Immature natural killer cell (primary cell): ENCODE measurements at regions not wholly inside any gene's neighbourhood (a gene's known extent, or its start where the extent isn't known, plus 50 kb on each side); places are given as distances from the start of the nearest gene placed in this dataset.

Experiments
- DNase-seq, 3 donors: peaks; one replicate each; pipeline ENCODE4 v3.0.0; 2022; ENCODE audit warnings: mixed read lengths in 1 of 3
- H3K27ac Mint-ChIP-seq, 6 donors: one replicate each; pipeline ENCODE4 v1.8.0; 2020; ENCODE audit warnings: mixed read lengths in 6 of 6, mild to moderate bottlenecking in 5 of 6, inconsistent platforms in 4 of 6, moderate library complexity in 3 of 6
- H3K27me3 Mint-ChIP-seq, 3 donors: one replicate each; pipeline ENCODE4 v1.8.0; 2020 to 2021; ENCODE audit warnings: low read depth in 3 of 3, mild to moderate bottlenecking in 3 of 3, mixed read lengths in 3 of 3, moderate library complexity in 3 of 3, inconsistent platforms in 1 of 3
- H3K36me3 Mint-ChIP-seq, 3 donors: one replicate each; pipeline ENCODE4 v1.8.0; 2020; ENCODE audit warnings: mixed read lengths in 3 of 3, inconsistent platforms in 2 of 3, mild to moderate bottlenecking in 2 of 3
- H3K4me1 Mint-ChIP-seq, 2 donors: one replicate each; pipeline ENCODE4 v1.8.0; 2020; ENCODE audit warnings: inconsistent platforms in 2 of 2, mild to moderate bottlenecking in 2 of 2, mixed read lengths in 2 of 2, moderate library complexity in 1 of 2
- H3K4me3 Mint-ChIP-seq, 5 donors: one replicate each; pipeline ENCODE4 v1.8.0; 2020; ENCODE audit warnings: mild to moderate bottlenecking in 5 of 5, mixed read lengths in 5 of 5, inconsistent platforms in 3 of 5, moderate library complexity in 3 of 5
- H3K9me3 Mint-ChIP-seq, 6 donors: one replicate each; pipeline ENCODE4 v1.8.0; 2020; ENCODE audit warnings: mild to moderate bottlenecking in 6 of 6, mixed read lengths in 6 of 6, inconsistent platforms in 4 of 6, moderate library complexity in 3 of 6

DNA sequence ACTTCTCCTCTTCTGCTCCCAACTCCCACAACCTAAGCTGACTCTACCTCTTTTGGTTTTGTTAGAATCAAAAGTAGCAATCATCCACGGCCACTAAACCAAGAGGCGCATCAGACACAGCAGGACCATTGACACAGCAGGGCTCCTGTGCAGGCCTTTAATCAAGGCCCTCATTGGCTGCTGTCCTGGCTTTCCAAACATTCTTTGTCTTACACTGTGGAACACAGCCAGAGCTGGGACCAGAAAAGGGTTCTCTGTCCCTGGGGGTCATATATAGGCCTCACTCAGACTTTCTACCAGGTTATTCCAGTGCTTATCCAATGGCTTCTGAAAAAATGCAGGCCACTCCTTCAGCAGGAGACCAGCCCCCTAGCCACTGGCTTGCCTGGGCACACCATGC lies 212.7 kb upstream of the NTM start:
- Mint-ChIP-seq H3K4me3 (no peak overlapping the region), H3K27ac (no peak overlapping the region), H3K4me1 (no peaks in the 10 kb centered on the region), H3K36me3 (no peaks in the 10 kb centered on the region), H3K27me3 (peaks cover 0 to 1% (median 0%) of the 10 kb centered on the region in 3 donors), H3K9me3 (peaks cover 0 to 4% (median 0%) of the 10 kb centered on the region in 6 donors)
- DNase-seq = no peak

DNA sequence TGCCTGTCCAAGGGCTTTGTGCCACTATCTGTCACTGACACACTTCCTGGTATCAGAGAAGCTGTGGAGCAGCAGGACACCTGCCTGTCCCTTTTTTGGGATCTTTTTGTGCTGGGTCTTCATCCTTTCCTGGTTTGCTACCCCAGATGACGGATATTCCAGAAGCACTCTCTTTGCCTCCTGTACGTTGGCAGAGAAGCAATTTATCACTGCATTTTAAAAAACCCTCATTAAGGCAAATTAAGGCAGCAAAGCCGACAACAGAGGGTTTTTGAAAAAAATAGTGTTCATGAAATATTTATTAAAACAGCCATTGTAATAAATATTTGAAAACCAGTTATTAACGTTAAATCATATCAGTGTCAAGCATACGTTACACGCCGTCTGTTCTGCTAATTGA lies 209.6 kb upstream of the NTM start:
- Mint-ChIP-seq H3K36me3 (no peaks in the 10 kb centered on the region), H3K27me3 (no peaks in the 10 kb centered on the region), H3K9me3 (peaks cover 0 to 4% (median 0%) of the 10 kb centered on the region in 6 donors), H3K4me1 (no peaks in the 10 kb centered on the region), H3K4me3 (no peak overlapping the region), H3K27ac (no peak overlapping the region)
- no peak for DNase-seq

DNA sequence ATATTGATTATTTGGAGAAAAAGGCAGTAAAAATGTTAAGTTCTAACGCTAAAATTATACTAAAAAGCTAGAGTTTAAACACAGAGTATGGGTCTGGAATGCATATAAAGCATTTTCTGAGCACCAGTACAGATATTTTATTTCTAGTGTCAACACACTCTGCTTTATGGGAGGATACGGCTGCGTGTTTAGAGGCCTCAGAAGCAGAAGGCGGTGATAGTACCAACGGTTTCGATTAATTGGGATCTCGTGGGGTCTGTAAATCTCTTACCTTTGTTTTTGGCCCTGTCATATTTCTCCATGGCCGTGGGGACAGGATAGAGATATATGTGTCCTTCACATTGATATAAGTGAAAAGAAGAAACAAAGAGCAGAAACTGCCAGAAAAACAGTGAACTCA lies 206.8 kb upstream of the NTM start:
- DNase-seq = no peak
- H3K27me3 Mint-ChIP-seq = peaks cover 0 to 5% (median 0%) of the 10 kb centered on the region in 3 donors
- H3K36me3 Mint-ChIP-seq = no peaks in the 10 kb centered on the region
- H3K27ac Mint-ChIP-seq = no peak overlapping the region
- H3K4me3 Mint-ChIP-seq = no peak overlapping the region
- H3K9me3 Mint-ChIP-seq = peaks cover 0 to 3% (median 0%) of the 10 kb centered on the region in 6 donors
- H3K4me1 Mint-ChIP-seq = no peaks in the 10 kb centered on the region

DNA sequence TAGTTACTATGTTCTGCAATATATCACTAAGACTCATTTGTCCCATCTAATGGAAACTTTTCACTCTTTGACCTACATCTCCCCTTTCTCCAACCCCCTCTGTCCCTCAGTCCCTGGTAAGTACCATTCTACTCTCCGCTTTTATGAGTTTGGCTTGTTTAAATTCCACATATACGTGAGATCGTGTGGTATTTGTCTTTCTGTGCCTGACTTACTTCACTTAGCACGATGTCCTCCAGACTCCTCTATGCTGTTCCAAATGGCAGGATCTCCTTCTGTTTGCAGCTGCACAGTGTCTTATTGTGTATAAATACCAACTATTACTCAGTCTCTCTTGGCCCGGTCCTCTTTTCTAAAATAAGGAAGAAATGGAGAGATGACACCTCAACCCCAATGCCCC lies 205.4 kb upstream of the NTM start:
- Mint-ChIP-seq H3K9me3 (peaks cover 0 to 4% (median 0%) of the 10 kb centered on the region in 6 donors), H3K4me1 (no peaks in the 10 kb centered on the region), H3K27ac (no peak overlapping the region), H3K36me3 (no peaks in the 10 kb centered on the region), H3K27me3 (peaks cover 0 to 5% (median 0%) of the 10 kb centered on the region in 3 donors), H3K4me3 (no peak overlapping the region)
- DNase-seq = no peak

DNA sequence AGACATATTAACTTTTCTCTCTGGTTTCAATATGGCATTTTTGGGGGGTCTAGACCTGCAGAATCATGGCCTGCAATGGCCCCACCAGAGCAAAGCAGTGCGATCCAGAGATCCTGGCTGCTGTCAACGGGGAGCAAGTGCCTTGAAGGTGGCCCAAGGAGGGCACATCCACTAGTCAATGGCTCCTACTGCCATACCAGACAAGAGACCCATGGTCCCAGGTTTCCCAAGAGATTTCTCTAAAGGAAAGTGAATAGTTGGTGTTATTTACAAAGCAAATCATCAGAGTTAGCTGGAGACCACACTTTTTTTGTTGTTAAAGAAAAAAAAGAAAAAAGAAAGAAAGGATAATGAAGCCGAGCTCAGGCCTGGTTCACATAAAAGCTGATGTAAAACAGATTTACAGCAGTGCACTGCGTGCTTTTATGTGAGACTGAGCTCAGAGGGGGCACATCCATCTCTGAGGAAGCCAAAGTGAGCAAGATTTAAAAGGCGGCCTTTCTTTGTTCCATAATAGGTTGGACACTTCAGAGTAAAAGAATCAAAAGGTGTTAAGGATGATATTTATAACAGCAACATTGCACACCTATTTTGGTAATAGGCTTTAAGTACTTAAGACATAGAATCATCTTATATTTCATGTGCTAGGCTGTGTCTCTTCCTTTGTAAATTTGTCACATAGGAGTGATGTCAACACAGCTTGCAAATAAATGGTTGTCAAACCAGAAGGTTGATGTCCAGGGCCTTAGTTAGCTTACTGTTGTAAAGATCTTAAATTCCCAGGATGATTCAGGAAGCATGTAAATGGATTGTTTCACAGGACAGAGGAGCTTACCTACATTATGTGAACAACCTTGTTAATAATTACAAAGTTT lies 201.3 kb upstream of the NTM start:
- H3K4me3 Mint-ChIP-seq = no peak overlapping the region
- H3K4me1 Mint-ChIP-seq = no peaks in the 10 kb centered on the region
- no peaks in the 10 kb centered on the region for H3K36me3 Mint-ChIP-seq
- H3K27me3 Mint-ChIP-seq = peaks cover 0 to 5% (median 1%) of the 10 kb centered on the region in 3 donors
- no peak overlapping the region for H3K27ac Mint-ChIP-seq
- peaks cover 0 to 1% (median 0%) of the 10 kb centered on the region in 6 donors for H3K9me3 Mint-ChIP-seq
- no peak for DNase-seq

DNA sequence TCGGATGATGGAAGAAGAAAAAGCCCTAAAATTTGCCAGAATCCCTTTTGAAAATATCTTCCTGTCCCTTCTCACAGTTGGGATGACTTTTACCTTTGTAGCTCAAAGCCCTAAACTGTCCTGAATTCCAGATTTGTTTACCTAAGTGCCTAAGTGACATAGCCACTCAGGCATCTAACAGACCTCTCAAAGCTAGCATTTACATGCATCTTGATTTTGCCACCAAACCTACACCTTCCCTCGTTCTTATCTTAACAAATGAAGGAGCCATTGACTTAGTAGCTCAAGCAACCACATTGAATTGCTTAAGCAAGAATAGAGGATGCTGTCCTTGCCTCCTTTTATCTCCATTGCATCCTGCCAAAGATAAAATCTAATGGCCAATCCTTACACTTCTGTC lies 198.4 kb upstream of the NTM start:
- no peaks in the 10 kb centered on the region for H3K4me1 Mint-ChIP-seq
- DNase-seq = no peak
- H3K9me3 Mint-ChIP-seq = peaks cover 0 to 1% (median 0%) of the 10 kb centered on the region in 6 donors
- H3K27me3 Mint-ChIP-seq = peaks cover 1 to 4% (median 3%) of the 10 kb centered on the region in 3 donors
- H3K4me3 Mint-ChIP-seq = no peak overlapping the region
- H3K36me3 Mint-ChIP-seq = no peaks in the 10 kb centered on the region
- no peak overlapping the region for H3K27ac Mint-ChIP-seq

DNA sequence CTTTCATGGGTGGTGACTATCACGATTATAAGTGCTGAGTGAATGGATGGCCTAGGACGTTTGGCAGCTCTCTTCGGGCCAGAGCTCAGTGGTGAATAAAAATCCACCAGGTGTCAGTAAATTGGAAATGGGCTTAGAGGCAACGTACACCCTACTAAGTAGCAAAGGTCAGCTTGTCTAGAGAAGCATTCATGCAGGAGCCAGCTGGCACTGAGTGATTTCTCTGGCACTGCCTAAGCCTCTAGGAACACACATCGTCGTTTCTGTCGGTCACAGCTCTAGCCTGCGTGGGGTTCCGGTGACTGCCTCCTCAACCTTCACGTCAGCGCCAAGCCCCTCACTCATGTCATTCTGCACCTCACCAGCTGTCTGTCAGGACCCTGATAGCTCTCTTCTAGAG lies 192.4 kb upstream of the NTM start:
- peaks cover 0 to 5% (median 0%) of the 10 kb centered on the region in 6 donors for H3K9me3 Mint-ChIP-seq
- no peaks in the 10 kb centered on the region for H3K4me1 Mint-ChIP-seq
- H3K36me3 Mint-ChIP-seq = no peaks in the 10 kb centered on the region
- H3K27me3 Mint-ChIP-seq = peaks cover 0 to 5% (median 0%) of the 10 kb centered on the region in 3 donors
- H3K27ac Mint-ChIP-seq = no peak overlapping the region
- DNase-seq = no peak
- H3K4me3 Mint-ChIP-seq = no peak overlapping the region

GRCh38 chr11:131178596-131178995 lies 191.8 kb upstream of the NTM start:
- Mint-ChIP-seq H3K27me3 (peaks cover 0 to 5% (median 0%) of the 10 kb centered on the region in 3 donors), H3K4me3 (no peak overlapping the region), H3K27ac (no peak overlapping the region), H3K9me3 (peaks cover 0 to 5% (median 0%) of the 10 kb centered on the region in 6 donors), H3K36me3 (no peaks in the 10 kb centered on the region), H3K4me1 (no peaks in the 10 kb centered on the region)
- no peak for DNase-seq

DNA sequence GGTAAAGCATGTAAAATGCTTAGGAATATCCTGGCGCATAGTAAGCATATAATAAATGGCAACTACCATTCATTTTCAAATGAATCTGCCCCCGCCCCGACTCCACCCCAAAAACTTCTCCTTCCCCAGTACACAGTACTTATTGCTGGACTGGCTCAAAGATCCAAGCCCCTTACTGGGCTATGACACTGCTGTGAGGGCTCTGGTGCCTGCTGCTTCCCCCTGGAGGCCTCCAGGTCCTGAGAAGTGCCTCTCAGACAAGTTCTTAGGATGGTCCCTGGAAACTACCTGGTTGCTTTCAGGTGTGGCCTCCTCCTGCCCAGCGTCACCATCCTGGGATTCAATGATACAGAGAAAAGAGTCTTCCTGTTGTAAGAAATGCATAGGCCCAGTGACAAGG lies 190.6 kb upstream of the NTM start:
- no peak overlapping the region for H3K4me3 Mint-ChIP-seq
- no peaks in the 10 kb centered on the region for H3K4me1 Mint-ChIP-seq
- H3K27ac Mint-ChIP-seq = no peak overlapping the region
- no peak for DNase-seq
- H3K27me3 Mint-ChIP-seq = peaks cover 0 to 3% (median 0%) of the 10 kb centered on the region in 3 donors
- H3K9me3 Mint-ChIP-seq = peaks cover 0 to 5% (median 0%) of the 10 kb centered on the region in 6 donors
- no peaks in the 10 kb centered on the region for H3K36me3 Mint-ChIP-seq

- no peaks in the 10 kb centered on the region for H3K4me1 Mint-ChIP-seq
- no peak overlapping the region for H3K27ac Mint-ChIP-seq
- peaks cover 0 to 2% (median 0%) of the 10 kb centered on the region in 6 donors for H3K9me3 Mint-ChIP-seq
- no peaks in the 10 kb centered on the region for H3K36me3 Mint-ChIP-seq
- no peak for DNase-seq
- peaks cover 0 to 3% (median 2%) of the 10 kb centered on the region in 3 donors for H3K27me3 Mint-ChIP-seq
- H3K4me3 Mint-ChIP-seq = no peak overlapping the region
Observed at GRCh38 chr11:131185915-131186314, 184.5 kb upstream of the NTM start.

GRCh38 chr11:131186629-131187101 lies 183.8 kb upstream of the NTM start:
- H3K27me3 Mint-ChIP-seq = peaks cover 0 to 3% (median 2%) of the 10 kb centered on the region in 3 donors

DNA sequence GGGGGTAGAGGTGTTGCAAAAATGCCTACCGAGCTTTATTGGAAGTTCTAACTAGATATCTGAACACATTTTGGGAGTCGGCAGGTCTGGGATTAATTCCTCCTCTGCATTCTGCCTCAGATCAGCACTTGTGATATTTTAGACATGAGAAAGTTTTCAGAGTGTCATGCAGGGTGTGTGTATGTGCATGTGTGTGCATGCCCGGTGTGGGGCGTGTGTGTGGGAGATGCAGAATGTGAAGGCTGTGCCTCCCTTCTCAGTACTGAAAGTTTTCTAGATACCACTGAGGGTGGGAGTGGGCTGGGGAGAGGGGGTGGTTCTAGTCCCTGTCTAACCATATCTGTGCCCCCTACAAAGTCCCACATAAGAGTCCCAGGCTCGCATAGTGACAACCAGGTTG lies 180.0 kb upstream of the NTM start:
- Mint-ChIP-seq H3K4me3 (no peak overlapping the region), H3K27me3 (peaks cover 0 to 6% (median 2%) of the 10 kb centered on the region in 3 donors), H3K36me3 (no peaks in the 10 kb centered on the region), H3K27ac (no peak overlapping the region), H3K9me3 (no peaks in the 10 kb centered on the region), H3K4me1 (no peaks in the 10 kb centered on the region)
- no peak for DNase-seq

More at GRCh38 chr11:131186629-131187101, 183.8 kb upstream of the NTM start:
- Mint-ChIP-seq H3K4me3 (no peak overlapping the region), H3K9me3 (peaks cover 0 to 2% (median 0%) of the 10 kb centered on the region in 6 donors), H3K4me1 (no peaks in the 10 kb centered on the region), H3K36me3 (no peaks in the 10 kb centered on the region), H3K27ac (no peak overlapping the region)
- DNase-seq = no peak

- H3K27ac Mint-ChIP-seq = no peak overlapping the region
- no peaks in the 10 kb centered on the region for H3K4me1 Mint-ChIP-seq
- H3K27me3 Mint-ChIP-seq = peaks cover 0 to 6% (median 2%) of the 10 kb centered on the region in 3 donors
- H3K4me3 Mint-ChIP-seq = no peak overlapping the region
- peaks cover 0 to 4% (median 0%) of the 10 kb centered on the region in 6 donors for H3K9me3 Mint-ChIP-seq
- no peak for DNase-seq
- H3K36me3 Mint-ChIP-seq = no peaks in the 10 kb centered on the region
Observed at GRCh38 chr11:131191606-131192005, 178.8 kb upstream of the NTM start.

DNA sequence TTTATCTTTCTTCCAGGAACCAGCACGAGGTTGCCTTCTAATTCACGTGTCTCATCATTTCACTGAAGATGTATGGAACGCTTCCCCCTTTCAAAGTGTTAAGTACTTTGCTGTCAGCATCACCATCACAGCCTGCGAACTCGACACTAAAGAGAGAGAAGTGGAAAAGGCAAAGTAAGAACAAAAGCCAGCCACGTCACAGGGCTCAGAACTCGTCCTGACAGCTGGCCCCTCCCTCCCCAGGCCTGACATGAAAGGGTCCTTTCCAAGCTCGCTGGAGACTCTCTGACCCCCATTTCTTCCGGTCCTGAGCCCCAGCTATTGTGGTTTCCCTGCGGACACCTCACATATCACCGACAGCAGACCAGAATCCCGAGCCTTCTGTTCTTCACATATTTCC lies 177.8 kb upstream of the NTM start:
- H3K9me3 Mint-ChIP-seq = peaks cover 0 to 4% (median 0%) of the 10 kb centered on the region in 6 donors
- H3K4me1 Mint-ChIP-seq = no peaks in the 10 kb centered on the region
- H3K4me3 Mint-ChIP-seq = no peak overlapping the region
- no peak overlapping the region for H3K27ac Mint-ChIP-seq
- H3K27me3 Mint-ChIP-seq = peaks cover 0 to 2% (median 1%) of the 10 kb centered on the region in 3 donors
- DNase-seq = no peak
- H3K36me3 Mint-ChIP-seq = no peaks in the 10 kb centered on the region
